DMS53 treated with DMSO at 0.1 percent for 48 hours (cell line): ENCODE measurements at regions not wholly inside any gene's neighbourhood (a gene's known extent, or its start where the extent isn't known, plus 50 kb on each side); places are given as distances from the start of the nearest gene placed in this dataset.
"Not testable (repeated sequence)": the region's sequence is repeated elsewhere in the genome, so short reads cannot be mapped to it uniquely, and the experiment has no call there.

ENCODE experiments used
- DNase-seq: peaks from one replicate; lab custom pipeline; 2025; ENCODE audit not compliant: unreplicated experiment; lab: John Stamatoyannopoulos, UW

DNA sequence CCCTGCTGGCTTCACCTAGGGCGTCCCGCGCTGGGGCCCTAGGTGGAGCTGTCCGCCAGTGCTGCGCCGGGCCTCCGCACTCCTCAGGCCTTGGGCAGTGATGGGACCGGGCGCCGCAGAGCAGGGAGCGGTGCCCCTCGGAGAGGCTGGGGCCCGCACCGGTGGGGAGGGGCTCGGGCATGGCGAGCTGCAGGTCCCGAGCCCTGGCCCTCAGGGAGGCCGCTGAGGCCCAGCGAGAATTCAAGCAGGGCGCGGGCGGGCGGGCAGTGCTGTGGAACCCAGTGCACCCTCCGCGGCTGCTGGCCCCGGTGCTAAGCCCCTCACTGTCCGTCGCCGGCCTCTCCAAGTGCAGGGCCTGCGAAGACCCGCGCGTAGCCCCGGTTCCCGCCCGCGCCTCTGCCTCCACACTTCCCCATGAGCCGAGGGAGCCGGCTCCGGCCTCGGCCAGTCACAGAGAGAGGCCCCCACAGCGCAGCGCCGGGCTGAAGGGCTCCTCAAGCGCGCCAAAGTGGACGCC, 565.1 kb upstream of the NDST4 start:
- no peak for DNase-seq

DNA sequence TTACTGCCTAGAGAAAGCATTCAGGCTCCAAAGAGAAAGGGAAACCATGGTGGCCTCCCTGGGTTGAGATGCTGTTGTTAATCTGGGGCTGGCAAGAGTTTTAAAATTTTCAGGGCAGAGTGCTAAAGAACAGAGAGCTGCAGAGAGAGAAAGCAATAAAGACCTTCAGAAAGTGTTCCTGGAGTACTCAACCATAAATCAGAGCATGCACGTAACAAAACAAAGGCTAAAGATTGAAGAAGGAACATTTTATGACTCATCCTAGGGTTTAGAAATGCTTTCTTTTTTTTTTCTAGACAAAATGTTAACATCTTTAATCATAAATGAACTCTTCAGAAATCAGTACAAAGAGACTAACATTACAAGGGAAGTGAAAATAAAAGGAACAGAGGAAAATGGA, 562.3 kb upstream of the NDST4 start:
- no peak for DNase-seq

DNA sequence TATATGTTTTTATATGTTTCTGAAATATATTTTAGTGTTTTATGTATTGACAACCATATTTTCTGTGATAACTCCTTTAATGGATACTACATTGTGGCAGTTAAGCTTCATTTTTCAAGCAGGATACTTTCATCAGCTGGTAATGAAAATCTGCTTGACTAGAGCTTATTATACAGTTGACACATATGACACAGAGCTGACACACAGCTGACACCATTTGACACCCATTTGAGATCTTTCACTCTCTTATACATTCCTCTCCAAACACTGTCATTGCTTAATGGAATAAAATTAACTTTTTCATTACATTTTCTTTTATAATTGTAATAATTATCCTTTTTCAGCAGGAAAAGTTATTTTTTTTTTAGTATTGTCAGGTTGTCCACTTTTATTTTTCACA, 561.1 kb upstream of the NDST4 start:
- no peak for DNase-seq

DNA sequence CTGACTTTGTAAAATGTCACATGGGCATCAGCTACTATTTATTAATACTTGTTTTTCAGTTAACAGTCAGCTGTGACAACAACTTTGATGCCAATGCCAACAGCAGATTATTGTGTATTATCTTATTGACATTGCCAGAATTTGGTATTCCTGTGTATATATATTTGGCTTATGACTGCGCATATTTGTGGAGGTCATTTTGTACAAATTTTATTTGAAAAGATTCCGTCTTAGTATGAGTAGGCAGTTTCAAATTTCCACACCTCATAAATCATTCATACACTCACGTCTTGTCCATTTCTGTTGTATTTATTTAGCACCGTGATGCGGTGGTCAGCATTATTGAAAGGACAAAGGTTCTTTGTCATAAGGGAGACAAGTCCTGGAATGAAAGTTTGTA, 558.2 kb upstream of the NDST4 start:
- no peak for DNase-seq

DNA sequence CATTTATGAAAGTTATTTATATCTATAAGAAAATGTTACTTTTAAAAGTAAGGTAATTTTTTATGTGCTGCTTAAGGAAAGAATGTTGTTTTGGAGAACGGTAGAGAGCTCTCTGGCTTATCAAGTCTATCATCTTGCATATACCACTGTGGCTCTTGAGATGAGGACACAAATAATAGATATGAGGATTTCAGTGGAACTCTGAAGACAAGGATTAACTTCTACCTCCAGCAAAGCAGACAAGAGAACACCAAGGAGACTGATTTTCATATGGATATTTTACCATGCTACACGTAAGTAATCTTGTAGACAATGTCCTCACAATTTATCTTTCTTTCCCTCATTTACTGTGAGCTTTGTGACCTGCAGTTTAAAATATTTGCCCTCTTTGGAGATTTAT, 557.5 kb upstream of the NDST4 start:
- DNase-seq = no peak

DNA sequence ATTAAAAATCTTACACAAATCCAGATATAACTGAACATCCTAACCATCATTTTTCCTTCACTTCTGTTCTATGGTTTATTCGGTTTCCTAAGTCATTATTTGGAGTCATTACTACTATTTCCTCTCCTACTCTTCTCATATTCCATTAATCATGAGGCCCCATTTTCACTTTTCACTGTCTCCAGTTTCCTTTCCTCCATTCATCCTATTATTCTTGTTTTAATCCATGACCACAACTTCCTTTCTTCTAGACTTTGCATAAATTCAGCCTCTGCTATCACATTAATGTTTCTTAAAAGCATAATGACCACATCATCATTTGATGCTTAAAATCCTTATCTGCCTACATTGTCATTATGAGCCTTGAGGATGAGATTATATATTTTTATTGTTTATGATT, 555.0 kb upstream of the NDST4 start:
- DNase-seq = no peak

DNA sequence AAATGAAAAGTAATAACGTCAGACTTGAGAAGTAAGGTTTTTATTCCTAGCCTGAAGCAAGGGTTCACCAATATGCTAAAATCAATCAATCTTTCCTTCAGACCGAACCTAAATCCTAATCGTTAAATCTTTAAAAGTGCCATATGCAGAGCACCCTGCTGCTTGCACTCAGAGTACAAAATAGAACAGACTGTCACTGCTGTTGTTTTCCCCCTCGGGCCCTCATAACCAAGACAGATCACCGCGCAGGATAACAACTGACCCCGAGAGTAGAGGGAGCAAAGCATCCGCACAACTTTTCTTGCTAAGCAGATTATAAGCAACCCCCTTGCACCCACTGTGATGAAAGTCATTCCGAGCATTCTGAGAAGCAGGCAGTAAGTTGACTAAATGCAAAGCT, 550.9 kb upstream of the NDST4 start:
- no peak for DNase-seq

DNA sequence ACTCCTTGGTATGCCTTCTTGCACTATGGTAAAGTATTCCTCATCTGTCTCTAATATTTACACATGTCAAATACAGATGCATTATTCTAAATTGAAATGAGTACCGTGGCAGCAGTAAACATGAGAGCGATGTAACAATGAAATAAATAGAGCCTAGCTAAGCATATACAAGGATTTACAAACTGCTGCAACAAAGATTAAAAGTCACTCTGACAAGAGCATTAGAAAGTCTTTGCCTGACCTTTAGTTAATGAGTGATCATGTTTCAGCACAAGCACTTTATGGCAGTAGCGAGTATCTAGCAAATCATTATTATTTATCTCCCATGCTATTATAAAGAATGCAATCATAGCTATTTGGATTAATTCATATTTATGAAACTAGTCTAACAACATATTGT, 547.0 kb upstream of the NDST4 start:
- no peak for DNase-seq

DNA sequence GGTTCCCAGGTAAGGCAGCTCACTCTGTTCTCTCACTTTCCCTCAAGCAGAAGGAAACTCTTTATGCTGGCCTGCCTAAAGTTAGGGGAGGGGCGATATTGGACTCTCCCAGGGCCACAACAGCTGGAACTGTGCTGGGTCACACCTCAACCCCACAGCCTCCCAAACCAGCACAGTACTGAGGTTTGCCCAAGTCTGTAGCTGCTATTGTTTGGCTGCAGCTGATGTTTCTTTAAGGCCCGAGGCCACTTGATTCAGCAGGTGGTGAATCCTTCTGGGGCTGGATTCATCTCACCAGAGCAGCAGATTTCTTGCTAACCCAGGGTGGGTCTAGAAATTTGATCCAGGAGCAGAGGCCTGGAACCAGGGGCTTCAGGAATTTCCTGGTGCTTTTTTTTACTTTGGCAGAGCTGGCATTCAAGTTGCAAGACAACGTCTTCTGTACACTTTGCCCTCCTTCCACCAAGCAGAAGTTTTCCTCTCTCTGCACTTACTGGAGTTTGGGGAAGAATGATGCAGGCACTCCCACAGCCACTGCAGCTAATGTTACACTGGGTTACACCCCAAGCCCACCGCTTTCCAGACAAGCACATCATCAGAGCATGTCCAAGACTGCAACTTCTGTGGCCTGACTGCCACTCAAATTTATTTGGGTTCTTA, 544.7 kb upstream of the NDST4 start:
- no peak for DNase-seq

DNA sequence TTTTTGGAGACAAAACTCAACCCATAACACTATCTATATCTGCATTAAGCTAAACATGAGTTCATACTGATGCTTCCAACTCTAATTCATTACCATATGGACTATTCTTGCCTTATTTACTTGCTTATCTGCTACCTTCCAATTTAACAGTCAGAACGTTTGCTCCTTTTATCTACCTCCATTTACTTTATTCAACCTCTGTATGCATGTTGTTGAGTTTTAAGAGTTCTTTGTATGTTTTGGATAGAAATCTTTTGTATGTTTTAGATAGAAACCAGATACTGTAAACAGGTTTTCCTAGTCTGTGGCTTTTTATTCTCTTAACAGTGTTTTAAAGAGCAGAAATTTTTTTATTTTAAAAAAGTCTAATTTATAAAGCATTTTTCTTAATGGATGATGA, 542.2 kb upstream of the NDST4 start:
- no peak for DNase-seq

DNA sequence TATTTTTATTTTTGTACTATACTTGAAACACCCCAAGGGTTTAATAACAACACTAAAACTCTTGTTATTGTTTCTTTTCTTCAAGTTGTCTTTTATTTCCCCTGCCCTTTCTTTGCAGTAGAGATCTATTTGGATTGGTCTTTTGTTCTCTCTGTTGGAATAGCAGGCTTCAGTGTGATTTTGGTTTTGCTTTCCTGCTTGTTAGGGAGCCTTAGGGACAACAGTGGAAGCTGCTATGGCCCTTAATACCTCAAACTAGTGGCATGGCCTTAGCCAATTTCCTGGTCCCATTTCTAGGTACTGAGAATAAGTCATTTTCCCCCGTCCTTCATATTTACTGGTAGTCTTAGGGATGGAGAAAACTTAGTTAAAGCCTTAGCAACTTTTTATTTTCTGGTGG, 535.4 kb upstream of the NDST4 start:
- DNase-seq = no peak

DNA sequence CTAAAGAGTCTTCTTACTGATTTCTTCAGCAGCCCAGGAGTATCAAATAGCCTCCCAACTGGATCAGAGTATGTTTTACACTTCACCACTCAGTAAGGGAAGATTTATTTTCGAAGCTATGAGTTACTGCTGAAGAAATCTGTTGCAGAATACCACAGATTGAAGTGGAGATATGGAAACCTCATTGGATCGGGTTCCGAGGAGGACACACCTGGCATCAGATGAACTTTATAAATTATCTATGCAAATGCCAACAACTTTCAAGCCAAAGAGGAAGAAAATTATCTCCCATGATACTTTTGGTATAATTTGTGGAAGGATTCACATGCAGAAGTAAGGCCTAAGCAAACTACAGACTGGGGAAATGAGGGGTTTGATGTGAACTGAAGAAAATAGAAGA, 515.9 kb upstream of the NDST4 start:
- no peak for DNase-seq

DNA sequence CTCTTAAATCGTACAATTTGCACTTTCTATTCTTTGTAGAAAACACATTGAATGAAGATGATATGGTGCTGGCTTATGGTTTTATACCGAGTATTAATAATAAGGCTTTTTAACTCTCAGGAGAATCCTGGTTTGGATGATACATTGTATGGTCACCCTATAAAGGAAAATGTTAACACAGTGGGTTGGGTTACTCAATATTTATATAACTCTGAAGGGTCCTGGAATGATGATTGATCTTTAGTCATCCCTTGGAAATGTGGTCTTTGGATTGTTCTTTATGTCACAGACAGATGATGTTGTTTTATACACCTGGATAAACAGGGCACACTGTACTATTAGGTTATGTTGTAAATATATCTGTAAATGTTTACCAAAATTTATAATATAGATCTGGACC, 496.2 kb upstream of the NDST4 start:
- DNase-seq = no peak

DNA sequence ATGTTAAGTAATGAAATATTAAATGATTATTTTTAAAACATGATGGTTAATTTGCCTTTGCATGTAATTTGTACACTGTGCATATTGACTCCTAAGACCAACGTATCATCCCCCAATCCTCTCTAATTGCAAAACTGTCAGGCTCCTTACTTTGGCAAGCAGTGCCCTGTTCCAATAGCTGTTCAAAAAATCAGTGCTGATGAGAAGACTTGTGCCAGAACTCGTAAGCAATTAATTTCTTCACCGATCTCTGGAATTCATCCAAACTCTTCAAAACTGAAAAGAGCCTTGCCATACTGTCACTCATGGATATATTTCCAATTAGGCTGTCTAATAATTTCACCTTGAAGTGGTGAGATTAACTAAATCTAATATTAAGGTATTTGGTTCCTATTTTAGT, 493.9 kb upstream of the NDST4 start:
- DNase-seq = no peak

DNA sequence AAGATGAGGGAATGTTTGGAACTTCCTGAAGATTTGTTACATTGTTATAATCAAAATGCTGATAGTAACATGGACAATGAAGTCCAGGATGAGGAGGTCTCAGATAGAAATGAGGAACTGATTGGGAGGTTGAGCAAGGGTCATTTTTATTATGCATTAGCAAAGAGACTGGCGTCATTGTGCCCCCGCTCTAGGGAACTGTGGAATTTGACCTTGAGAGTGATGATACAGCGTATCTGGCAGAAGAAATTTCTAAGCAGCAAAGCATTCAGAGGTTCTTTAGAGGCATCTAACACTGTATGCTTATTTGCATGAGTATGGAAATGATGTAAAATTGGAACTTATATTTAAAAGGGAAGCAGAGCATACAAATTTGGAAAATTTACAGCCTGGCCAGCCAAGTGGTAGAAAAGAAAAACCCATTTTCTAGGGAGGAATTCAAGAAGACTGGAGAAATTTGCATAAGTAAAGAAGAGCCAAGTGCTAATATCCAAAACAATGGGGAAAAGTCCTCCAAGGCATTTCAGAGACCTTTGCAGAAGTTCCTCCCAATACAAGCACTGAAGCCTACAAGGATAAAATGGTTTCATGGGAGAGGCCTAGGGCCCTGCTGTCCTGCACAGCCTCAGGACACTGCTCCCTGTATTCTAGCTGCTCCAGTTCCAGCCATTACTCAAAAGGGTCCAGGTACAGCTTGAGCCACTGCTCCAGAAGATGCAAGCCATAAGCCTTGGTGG, 483.0 kb upstream of the NDST4 start:
- no peak for DNase-seq

DNA sequence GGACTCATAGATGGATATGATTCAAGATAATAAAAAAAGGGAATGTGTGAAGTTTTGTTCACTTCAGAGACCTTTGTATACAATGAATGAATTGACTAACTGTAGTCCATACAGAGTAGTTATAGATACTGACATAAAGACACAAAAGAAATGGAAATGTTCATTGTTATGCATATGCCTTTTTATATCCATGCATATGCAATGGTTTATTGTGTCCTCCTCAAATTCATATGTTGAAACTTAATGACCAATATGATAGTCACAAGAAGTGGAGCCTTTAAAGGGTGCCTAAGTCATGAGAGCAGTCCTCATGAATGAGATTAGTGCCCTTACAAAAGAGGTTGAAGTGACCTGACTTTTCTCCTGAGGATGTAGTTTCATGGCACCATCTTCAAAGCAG, 467.5 kb upstream of the NDST4 start:
- no peak for DNase-seq

DNA sequence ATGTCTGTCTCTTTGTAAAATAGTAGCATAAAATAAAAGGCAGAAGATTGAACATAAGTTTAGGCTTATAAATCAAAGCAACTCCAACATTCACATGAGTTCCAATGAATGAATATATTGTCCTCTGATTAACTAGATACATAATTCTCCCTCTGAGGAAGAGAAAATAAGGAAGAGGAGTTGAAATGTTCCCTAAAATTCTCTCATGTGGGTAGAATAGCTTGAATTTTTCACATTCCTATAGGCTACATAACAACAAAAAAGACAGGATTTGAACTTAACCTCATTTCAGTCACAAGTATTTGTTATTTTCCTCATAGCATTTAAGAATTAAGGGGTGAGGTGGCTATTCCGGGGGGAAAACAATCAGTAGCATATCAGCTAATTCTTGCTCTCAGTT, 462.4 kb upstream of the NDST4 start:
- DNase-seq = no peak

DNA sequence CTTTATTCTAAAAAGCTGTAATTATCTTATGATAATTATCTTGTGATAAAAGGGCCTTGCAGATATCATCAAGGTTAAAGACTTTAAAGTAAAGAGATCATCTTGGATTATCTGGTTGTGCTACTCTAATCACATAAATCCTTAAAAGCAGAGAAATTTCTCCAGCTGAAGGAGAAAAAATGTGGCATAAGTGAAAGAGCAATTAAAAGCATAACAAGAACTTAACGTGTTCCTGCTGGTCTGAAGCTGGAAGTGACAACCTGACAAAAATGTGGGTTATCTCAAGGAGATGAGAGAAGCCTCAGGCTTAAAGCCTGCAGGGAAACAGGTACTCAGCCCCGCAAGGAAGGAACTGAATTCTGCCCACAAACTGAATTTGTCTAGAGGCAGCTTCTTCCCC, 449.1 kb upstream of the NDST4 start:
- no peak for DNase-seq

DNA sequence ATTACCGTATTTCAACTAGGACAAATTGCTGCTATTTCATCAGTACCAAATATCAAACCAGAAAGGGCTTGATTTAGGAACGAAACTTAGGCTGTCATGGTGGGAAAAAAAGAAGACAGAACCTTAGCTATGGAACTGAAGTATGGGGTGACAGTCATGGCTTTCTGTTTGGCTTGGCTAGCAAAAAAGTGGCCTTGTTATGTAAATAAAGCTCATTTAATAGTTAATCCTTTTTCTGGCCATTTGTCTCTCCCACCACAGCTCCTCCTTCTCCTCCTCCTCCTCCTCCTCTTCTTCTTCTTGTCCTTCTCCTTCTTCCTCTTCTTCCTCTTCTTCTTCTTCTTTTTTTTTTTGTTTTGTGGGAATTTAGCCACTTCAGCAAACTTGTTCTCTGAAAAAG, 434.7 kb upstream of the NDST4 start:
- no peak for DNase-seq

DNA sequence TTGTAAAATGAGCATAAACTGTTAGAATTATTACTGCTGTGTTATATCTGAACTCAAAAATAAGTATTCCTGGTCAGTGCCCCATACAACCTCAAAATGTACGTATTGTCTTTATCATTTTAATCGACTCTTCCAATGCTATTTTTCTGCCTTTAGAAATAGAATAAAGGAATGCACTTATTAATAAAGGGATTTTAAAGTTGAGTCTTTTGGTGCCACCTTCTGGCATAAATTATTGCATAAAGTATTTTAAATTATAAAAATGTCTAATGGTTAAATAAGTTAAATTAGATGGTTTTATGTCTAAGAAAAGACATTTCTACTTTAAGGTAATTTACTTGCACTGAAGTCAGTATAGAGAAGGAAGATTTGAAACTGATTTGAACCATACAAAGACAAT, 424.0 kb upstream of the NDST4 start:
- no peak for DNase-seq

DNA sequence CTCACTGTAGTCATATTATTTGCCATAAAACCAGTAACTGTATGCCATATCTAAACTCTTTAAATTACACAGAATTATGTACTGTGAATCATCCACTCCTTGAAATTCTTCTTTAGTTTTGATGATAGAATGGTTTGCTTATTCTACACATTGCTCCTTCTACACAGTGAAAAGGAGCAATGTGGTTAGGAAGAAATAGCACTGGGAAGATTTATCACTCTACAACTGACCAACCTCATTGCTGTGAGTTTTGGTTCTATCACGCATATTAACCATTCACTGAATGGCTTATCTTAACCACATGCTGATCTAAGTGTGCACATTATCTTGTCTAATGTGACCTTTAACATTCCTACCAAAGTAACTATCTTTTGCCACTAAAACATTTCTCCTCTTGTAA, 415.7 kb upstream of the NDST4 start:
- DNase-seq = no peak

DNA sequence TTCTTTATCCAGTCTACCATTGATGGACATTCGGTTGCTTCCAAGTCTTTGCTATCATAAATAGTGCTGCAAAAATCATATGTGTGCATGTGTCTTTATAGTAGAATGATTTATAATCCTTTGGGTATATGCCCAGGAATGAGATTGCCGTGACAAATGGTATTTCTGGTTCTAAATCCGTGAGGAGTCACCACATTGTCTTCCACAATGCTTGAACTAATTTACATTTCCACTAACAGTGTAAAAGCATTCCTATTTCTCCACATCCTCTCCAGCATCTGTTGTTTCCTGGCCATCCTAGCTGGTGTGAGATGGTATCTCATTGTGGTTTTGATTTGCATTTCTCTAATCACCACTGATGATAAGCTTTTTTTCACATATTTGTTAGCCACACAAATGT, 406.1 kb upstream of the NDST4 start:
- DNase-seq = not testable (repeated sequence)

DNA sequence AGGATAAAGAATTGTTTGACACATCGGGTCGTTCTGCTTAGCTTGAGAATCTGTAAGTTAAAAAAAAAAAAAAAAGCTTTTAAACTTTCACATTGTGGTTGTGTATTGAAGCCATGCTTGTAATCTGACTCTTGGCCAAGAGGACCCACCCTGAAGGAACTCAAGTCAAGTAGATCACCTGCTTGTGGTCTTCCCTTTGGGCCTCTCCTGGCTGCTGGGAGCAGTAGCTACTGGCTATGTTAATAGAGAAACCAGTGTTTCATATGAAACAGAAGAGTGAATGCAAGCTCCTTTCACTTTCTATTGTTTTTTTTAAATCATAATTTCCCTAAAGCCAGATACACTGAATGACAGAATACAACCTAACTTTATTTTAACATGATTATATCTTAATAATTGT, 402.4 kb upstream of the NDST4 start:
- DNase-seq = no peak
